Endodermal cell (in vitro differentiated cells): ENCODE measurements at regions not wholly inside any gene's neighbourhood (a gene's known extent, or its start where the extent isn't known, plus 50 kb on each side); places are given as distances from the start of the nearest gene placed in this dataset.

Experiments used
- DNase-seq: peaks from one replicate; pipeline ENCODE4 v3.0.0-alpha.2; 2017
- H3K27ac ChIP-seq: 2 replicates; pipeline ENCODE4 v1.5.1; 2013; ENCODE audit warnings: mild to moderate bottlenecking, low read depth, low read length, moderate library complexity
- H3K27me3 ChIP-seq: 2 replicates; pipeline ENCODE4 v1.6.1; 2013; ENCODE audit warnings: mild to moderate bottlenecking, low read length, moderate library complexity; ENCODE audit not compliant: insufficient read depth, control insufficient read depth, poor library complexity, severe bottlenecking
- H3K36me3 ChIP-seq: 2 replicates; pipeline ENCODE4 v1.7.0; 2013; ENCODE audit warnings: mild to moderate bottlenecking, low read length, moderate library complexity; ENCODE audit not compliant: control insufficient read depth, insufficient read depth
- H3K4me1 ChIP-seq: one replicate; pipeline ENCODE4 v1.7.0; 2013; ENCODE audit warnings: low read length; ENCODE audit not compliant: control insufficient read depth, insufficient read depth
- H3K4me3 ChIP-seq: 2 replicates; pipeline ENCODE4 v1.5.1; 2013; ENCODE audit warnings: mild to moderate bottlenecking, low read length, moderate library complexity
- H3K9ac ChIP-seq: 2 replicates; pipeline ENCODE4 v1.6.1; 2013; ENCODE audit warnings: mild to moderate bottlenecking, low read length, moderate library complexity; ENCODE audit not compliant: poor library complexity, severe bottlenecking; ENCODE audit errors: extremely low read depth
- H3K9me3 ChIP-seq: 2 replicates; pipeline ENCODE4 v1.6.1; 2013; ENCODE audit warnings: mild to moderate bottlenecking, low read length, moderate library complexity; ENCODE audit not compliant: control insufficient read depth
- H3K27ac Mint-ChIP-seq: 2 replicates; pipeline ENCODE4 v1.8.0; 2020; ENCODE audit warnings: mixed read lengths
- H3K27me3 Mint-ChIP-seq: 2 replicates; pipeline ENCODE4 v1.8.0; 2021; ENCODE audit warnings: mild to moderate bottlenecking, mixed read lengths; ENCODE audit not compliant: insufficient read depth
- H3K36me3 Mint-ChIP-seq: 2 replicates; pipeline ENCODE4 v1.8.0; 2020; ENCODE audit warnings: low read depth, mixed read lengths
- H3K4me1 Mint-ChIP-seq: 2 replicates; pipeline ENCODE4 v1.8.0; 2020; ENCODE audit warnings: mixed read lengths
- H3K4me3 Mint-ChIP-seq: 2 replicates; pipeline ENCODE4 v1.8.0; 2020; ENCODE audit warnings: mild to moderate bottlenecking, moderate library complexity, mixed read lengths
- H3K9me3 Mint-ChIP-seq: 2 replicates; pipeline ENCODE4 v1.8.0; 2020; ENCODE audit warnings: mild to moderate bottlenecking, mixed read lengths
- CTCF ChIP-seq: fragments of 200-600 bp; sonication (generic); conservative IDR thresholded peaks from 2 replicates; pipeline ENCODE4 v1.5.0; 2021; ENCODE audit warnings: antibody characterized with exemption, mild to moderate bottlenecking
- WGBS, 2 experiments: methylation state at CpG; one replicate each; pipeline versions ENCODE4 v1.1.5 to v1.1.7; 2013; ENCODE audit warnings: missing lambda C conversion rate in 2 of 2, mixed read lengths in 1 of 2; ENCODE audit not compliant: insufficient coverage in 1 of 2, insufficient read length in 1 of 2; 5-methylcytosine and 5-hydroxymethylcytosine counted together

- H3K9me3 ChIP-seq = no peaks in the 10 kb centered on the region
- no peaks in the 10 kb centered on the region for H3K36me3 Mint-ChIP-seq
- peaks cover 9% of the 10 kb centered on the region for H3K4me1 Mint-ChIP-seq
- no peak for DNase-seq
- H3K9ac ChIP-seq = no peak overlapping the region
- peaks cover 47% of the 10 kb centered on the region for H3K27me3 Mint-ChIP-seq
- no peaks in the 10 kb centered on the region for H3K36me3 ChIP-seq
- no peak overlapping the region for H3K27ac Mint-ChIP-seq
- H3K4me3 ChIP-seq = no peak overlapping the region
- H3K9me3 Mint-ChIP-seq = no peaks in the 10 kb centered on the region
- peaks cover 3% of the 10 kb centered on the region for H3K4me1 ChIP-seq
- H3K27me3 ChIP-seq = peaks cover 57% of the 10 kb centered on the region
- H3K4me3 Mint-ChIP-seq = no peak overlapping the region
- no peak for TF ChIP-seq CTCF
- H3K27ac ChIP-seq = no peak overlapping the region
These were observed 463.2 kb downstream of the METTL15 start for GRCh38 chr11:28571371-28571770.

GRCh38 chr11:28569106-28569505 lies 460.9 kb downstream of the METTL15 start:
- H3K27ac ChIP-seq = no peak overlapping the region
- no peak overlapping the region for H3K4me3 Mint-ChIP-seq
- no peak overlapping the region for H3K9ac ChIP-seq
- H3K9me3 Mint-ChIP-seq = no peaks in the 10 kb centered on the region
- H3K4me3 ChIP-seq = no peak overlapping the region
- no peak overlapping the region for H3K27ac Mint-ChIP-seq
- H3K9me3 ChIP-seq = no peaks in the 10 kb centered on the region
- peaks cover 75% of the 10 kb centered on the region for H3K27me3 ChIP-seq
- H3K36me3 ChIP-seq = no peaks in the 10 kb centered on the region
- no peak for TF ChIP-seq CTCF
- 84 to 90% methylated on average over 3 to 4 of the region's 4 CpGs for WGBS, 2 experiments
- peaks cover 3% of the 10 kb centered on the region for H3K4me1 ChIP-seq
- DNase-seq = no peak
- peaks cover 69% of the 10 kb centered on the region for H3K27me3 Mint-ChIP-seq
- H3K36me3 Mint-ChIP-seq = no peaks in the 10 kb centered on the region
- H3K4me1 Mint-ChIP-seq = peaks cover 14% of the 10 kb centered on the region

GRCh38 chr11:28566339-28567089 lies 458.3 kb downstream of the METTL15 start:
- Histone ChIP-seq H3K27ac (no peak overlapping the region), H3K36me3 (no peaks in the 10 kb centered on the region), H3K4me3 (peak overlapping the region; percentile 73), H3K4me1 (no peaks in the 10 kb centered on the region), H3K9me3 (no peaks in the 10 kb centered on the region), H3K9ac (no peak overlapping the region), H3K27me3 (peaks cover 92% of the 10 kb centered on the region)
- no peak for TF ChIP-seq CTCF
- Mint-ChIP-seq H3K27ac (peak overlapping the region; percentile 84), H3K27me3 (peaks cover 87% of the 10 kb centered on the region), H3K36me3 (no peaks in the 10 kb centered on the region), H3K9me3 (no peaks in the 10 kb centered on the region), H3K4me3 (peak overlapping the region; percentile 46), H3K4me1 (peaks cover 10% of the 10 kb centered on the region)
- WGBS, 2 experiments = 18 to 21% methylated on average over 13 to 17 of the region's 17 CpGs
- peak; percentile 95 for DNase-seq
